ENCODE measurements at regions not wholly inside any gene's neighbourhood (a gene's known extent, or its start where the extent isn't known, plus 50 kb on each side); places are given as distances from the start of the nearest gene placed in this dataset.
A peak's percentile ranks its signal among the peaks of the same experiment; 100 is the strongest.

- ATAC-seq, result no peak
- Histone ChIP-seq H3K27ac (no peak overlapping the region), H3K4me1 (no peaks in the 10 kb centered on the region), H3K9me3 (no peaks in the 10 kb centered on the region), H3K4me3 (no peak overlapping the region), H3K27me3 (no peaks in the 10 kb centered on the region), H3K36me3 (no peaks in the 10 kb centered on the region)
- no peak for TF ChIP-seq POLR2A (IDR thresholded peaks at IDR 0.05)
- TF ChIP-seq, protein P1, sequence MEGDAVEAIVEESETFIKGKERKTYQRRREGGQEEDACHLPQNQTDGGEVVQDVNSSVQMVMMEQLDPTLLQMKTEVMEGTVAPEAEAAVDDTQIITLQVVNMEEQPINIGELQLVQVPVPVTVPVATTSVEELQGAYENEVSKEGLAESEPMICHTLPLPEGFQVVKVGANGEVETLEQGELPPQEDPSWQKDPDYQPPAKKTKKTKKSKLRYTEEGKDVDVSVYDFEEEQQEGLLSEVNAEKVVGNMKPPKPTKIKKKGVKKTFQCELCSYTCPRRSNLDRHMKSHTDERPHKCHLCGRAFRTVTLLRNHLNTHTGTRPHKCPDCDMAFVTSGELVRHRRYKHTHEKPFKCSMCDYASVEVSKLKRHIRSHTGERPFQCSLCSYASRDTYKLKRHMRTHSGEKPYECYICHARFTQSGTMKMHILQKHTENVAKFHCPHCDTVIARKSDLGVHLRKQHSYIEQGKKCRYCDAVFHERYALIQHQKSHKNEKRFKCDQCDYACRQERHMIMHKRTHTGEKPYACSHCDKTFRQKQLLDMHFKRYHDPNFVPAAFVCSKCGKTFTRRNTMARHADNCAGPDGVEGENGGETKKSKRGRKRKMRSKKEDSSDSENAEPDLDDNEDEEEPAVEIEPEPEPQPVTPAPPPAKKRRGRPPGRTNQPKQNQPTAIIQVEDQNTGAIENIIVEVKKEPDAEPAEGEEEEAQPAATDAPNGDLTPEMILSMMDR (IDR thresholded peaks at IDR 0.05), result no peak
- 38% methylated on average over 3 of the region's 4 CpGs for WGBS (ENCODE audit: insufficient coverage, low coverage, low lambda C conversion rate, missing lambda C conversion rate)
- no peak for DNase-seq
- intact Hi-C loops (cut with DNase I), result no loop called here
Observed at GRCh38 chr2:440403-440740, 152.5 kb upstream of the ALKAL2 start.

DNA sequence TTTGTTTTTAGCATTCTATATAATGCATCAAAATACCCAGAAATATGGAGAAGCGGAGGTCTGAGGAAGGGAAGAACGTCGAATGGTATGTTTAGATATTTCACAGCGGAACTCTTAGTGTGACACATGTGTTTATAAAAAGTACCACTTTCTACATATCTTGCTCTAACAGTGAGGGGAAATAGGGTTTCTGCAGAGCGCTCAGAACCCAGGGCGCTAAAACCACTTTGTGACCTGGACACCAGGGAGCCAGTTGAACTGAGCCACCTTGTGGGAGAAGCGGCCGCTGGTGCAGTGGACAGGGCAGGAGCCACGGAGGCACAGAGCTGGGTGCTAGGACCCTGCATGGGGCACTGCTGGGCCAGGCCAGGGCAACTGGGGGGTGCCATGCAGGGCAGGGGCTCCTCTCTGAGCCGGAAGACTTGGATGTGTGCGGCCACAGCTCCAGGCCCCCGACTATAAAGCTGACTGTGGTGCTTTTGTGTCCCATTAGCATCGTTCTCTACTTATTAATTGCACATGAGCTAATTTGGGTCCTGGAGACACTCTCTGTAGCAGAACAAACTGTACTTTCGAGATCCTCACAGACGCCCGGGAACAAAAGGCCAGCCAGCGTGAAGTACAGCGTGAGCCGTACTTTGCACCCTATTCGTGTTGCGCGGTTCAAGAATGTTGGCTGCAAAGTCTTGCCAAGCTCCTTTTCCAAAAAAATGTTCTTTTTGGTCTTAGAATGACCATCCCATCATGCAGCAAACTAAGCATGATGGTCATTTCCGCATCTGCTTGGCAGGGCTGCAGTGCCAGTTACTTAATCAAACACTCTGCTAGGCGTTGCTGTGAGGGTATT lies 151.9 kb upstream of the ALKAL2 start:
- TF ChIP-seq POLR2A (IDR thresholded peaks at IDR 0.05), result no peak
- TF ChIP-seq, protein P1 (IDR thresholded peaks at IDR 0.05), result no peak
- Histone ChIP-seq H3K9me3 (no peaks in the 10 kb centered on the region), H3K4me1 (no peaks in the 10 kb centered on the region), H3K4me3 (no peak overlapping the region), H3K27me3 (no peaks in the 10 kb centered on the region), H3K36me3 (no peaks in the 10 kb centered on the region), H3K27ac (no peak overlapping the region)
- WGBS (ENCODE audit: insufficient coverage, low coverage, low lambda C conversion rate, missing lambda C conversion rate), result 78% methylated on average over 20 of the region's 24 CpGs
- intact Hi-C loops (cut with DNase I), result no loop called here
- ATAC-seq (peak in 2 of 4 donors; percentile 19 to 48), DNase-seq (no peak)

DNA sequence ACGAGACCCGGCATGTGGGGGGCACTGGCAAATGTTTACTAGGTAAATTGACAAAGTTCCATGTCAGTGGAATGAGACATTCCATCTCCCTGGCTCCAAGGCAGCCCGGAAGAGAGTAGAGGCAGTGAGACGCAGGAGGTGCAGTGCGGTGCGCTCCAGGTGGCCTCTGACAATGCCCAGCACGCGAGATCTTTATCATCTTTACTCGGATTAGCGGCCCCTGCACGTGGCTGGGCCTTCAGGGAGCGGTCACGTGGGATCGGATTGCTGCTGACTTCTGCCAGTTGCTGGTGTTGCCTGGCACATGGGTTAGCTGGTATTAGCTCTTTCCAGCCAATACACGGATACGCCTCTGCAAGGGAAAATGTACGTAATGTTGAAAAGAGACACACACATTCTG lies 151.2 kb upstream of the ALKAL2 start:
- 19% methylated on average over 3 of the region's 17 CpGs for WGBS (ENCODE audit: insufficient coverage, low coverage, low lambda C conversion rate, missing lambda C conversion rate)
- no peaks in the 10 kb centered on the region for H3K27me3 ChIP-seq
- no peaks in the 10 kb centered on the region for H3K36me3 ChIP-seq
- ATAC-seq (no peak), DNase-seq (no peak)
- TF ChIP-seq POLR2A (IDR thresholded peaks at IDR 0.05), result no peak
- TF ChIP-seq, protein P1 (IDR thresholded peaks at IDR 0.05), result no peak
- H3K9me3 ChIP-seq, result no peaks in the 10 kb centered on the region
- no peak overlapping the region for H3K4me3 ChIP-seq
- H3K27ac ChIP-seq, result no peak overlapping the region
- no peaks in the 10 kb centered on the region for H3K4me1 ChIP-seq
- intact Hi-C loops (cut with DNase I), result no loop called here

- DNase-seq (no peak), ATAC-seq (peak; percentile 27 to 60 (median 46))
- TF ChIP-seq POLR2A (IDR thresholded peaks at IDR 0.05), result no peak
- TF ChIP-seq, protein P1 (IDR thresholded peaks at IDR 0.05), result no peak
- no peak overlapping the region for H3K27ac ChIP-seq
- no peaks in the 10 kb centered on the region for H3K9me3 ChIP-seq
- intact Hi-C loops (cut with DNase I), result no loop called here
- 29% methylated on average over 11 of the region's 15 CpGs for whole genome bisulfite sequencing (ENCODE audit: insufficient coverage, low coverage, low lambda C conversion rate, missing lambda C conversion rate)
- H3K4me1 ChIP-seq, result no peaks in the 10 kb centered on the region
- H3K36me3 ChIP-seq, result no peaks in the 10 kb centered on the region
- H3K27me3 ChIP-seq, result no peaks in the 10 kb centered on the region
- H3K4me3 ChIP-seq, result no peak overlapping the region
Observed at GRCh38 chr2:437756-438393, 150.0 kb upstream of the ALKAL2 start.
